Kidney (tissue), 13 donors: ENCODE measurements at regions not wholly inside any gene's neighbourhood (a gene's known extent, or its start where the extent isn't known, plus 50 kb on each side); places are given as distances from the start of the nearest gene placed in this dataset.

Source experiments
- DNase-seq, 5 donors: peaks; one replicate each; pipeline ENCODE4 v3.0.0-alpha.2; 2013 to 2020
- FAIRE-seq: peaks from 2 replicates; lab custom pipeline; 2012; peaks lifted over from hg19 to GRCh38; lab: Jason Lieb, UNC
- H3K27ac ChIP-seq, 2 donors: one replicate each; pipeline ENCODE4 v1.7.0; 2013; ENCODE audit warnings: low read depth in 2 of 2, low read length in 2 of 2, inconsistent platforms in 1 of 2
- H3K27me3 ChIP-seq: one replicate; pipeline ENCODE4 v1.7.1; 2013; ENCODE audit warnings: low read length, inconsistent platforms; ENCODE audit not compliant: control insufficient read depth, insufficient read depth
- H3K36me3 ChIP-seq, 3 donors: one replicate each; pipeline versions ENCODE4 v1.7.0 to v1.7.1; 2013; ENCODE audit warnings: low read length in 3 of 3, control low read depth in 1 of 3, inconsistent platforms in 1 of 3; ENCODE audit not compliant: insufficient read depth in 3 of 3, control insufficient read depth in 2 of 3
- H3K4me1 ChIP-seq, 3 donors: one replicate each; pipeline versions ENCODE4 v1.7.0 to v1.7.1; 2013; ENCODE audit warnings: low read length in 3 of 3, inconsistent platforms in 1 of 3, low read depth in 1 of 3; ENCODE audit not compliant: control insufficient read depth in 2 of 3, insufficient read depth in 2 of 3
- H3K4me3 ChIP-seq, 3 donors: one replicate each; pipeline versions ENCODE4 v1.7.0 to v1.8.1; 2013; ENCODE audit warnings: low read length in 3 of 3, control low read depth in 1 of 3, inconsistent platforms in 1 of 3
- H3K9ac ChIP-seq, 3 donors: one replicate each; pipeline versions ENCODE4 v1.7.0 to v1.7.1; 2013; ENCODE audit warnings: low read length in 3 of 3, control low read depth in 1 of 3, inconsistent platforms in 1 of 3
- H3K9me3 ChIP-seq, 3 donors: one replicate each; pipeline versions ENCODE4 v1.7.0 to v1.7.1; 2013; ENCODE audit warnings: low read length in 3 of 3, control low read depth in 1 of 3, inconsistent platforms in 1 of 3; ENCODE audit not compliant: control insufficient read depth in 2 of 3, insufficient read depth in 1 of 3
- intact Hi-C: fragments of 100-400 bp; cut with DNase I; formaldehyde crosslinking; loops from one replicate; pipeline ENCODE4 v1.11.1; 2022
- TF ChIP-seq, protein P1 (sequence below): IDR thresholded peaks from 3 replicates; pipeline ENCODE4 v1.5.1; 2012; ENCODE audit warnings: mild to moderate bottlenecking, moderate library complexity, borderline replicate concordance; ENCODE audit not compliant: insufficient read depth; ENCODE audit errors: extremely low read depth
- donor health status: control.
- donor health status: control.
- donor health status: control.
- donor health status: control.
- donor health status: control.
- donor health status: DM: yes; HTN: yes; CAD: no.
- donor health status: Normal renal cell carcinoma (clear cell type).

- intact Hi-C loops = no loop called here
- Histone ChIP-seq H3K9ac (no peak overlapping the region), H3K36me3 (no peaks in the 10 kb centered on the region), H3K9me3 (no peaks in the 10 kb centered on the region), H3K4me1 (no peaks in the 10 kb centered on the region), H3K27me3 (no peaks in the 10 kb centered on the region), H3K27ac (no peak overlapping the region), H3K4me3 (no peak overlapping the region)
- TF ChIP-seq, protein P1, sequence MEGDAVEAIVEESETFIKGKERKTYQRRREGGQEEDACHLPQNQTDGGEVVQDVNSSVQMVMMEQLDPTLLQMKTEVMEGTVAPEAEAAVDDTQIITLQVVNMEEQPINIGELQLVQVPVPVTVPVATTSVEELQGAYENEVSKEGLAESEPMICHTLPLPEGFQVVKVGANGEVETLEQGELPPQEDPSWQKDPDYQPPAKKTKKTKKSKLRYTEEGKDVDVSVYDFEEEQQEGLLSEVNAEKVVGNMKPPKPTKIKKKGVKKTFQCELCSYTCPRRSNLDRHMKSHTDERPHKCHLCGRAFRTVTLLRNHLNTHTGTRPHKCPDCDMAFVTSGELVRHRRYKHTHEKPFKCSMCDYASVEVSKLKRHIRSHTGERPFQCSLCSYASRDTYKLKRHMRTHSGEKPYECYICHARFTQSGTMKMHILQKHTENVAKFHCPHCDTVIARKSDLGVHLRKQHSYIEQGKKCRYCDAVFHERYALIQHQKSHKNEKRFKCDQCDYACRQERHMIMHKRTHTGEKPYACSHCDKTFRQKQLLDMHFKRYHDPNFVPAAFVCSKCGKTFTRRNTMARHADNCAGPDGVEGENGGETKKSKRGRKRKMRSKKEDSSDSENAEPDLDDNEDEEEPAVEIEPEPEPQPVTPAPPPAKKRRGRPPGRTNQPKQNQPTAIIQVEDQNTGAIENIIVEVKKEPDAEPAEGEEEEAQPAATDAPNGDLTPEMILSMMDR = no peak
- DNase-seq (no peak), FAIRE-seq (no peak)
Observed at GRCh38 chr12:87349681-87350080, 679.5 kb downstream of the C12orf50 start.

GRCh38 chr12:87348071-87348470, 681.1 kb downstream of the C12orf50 start:
- Histone ChIP-seq H3K4me3 (no peak overlapping the region), H3K27me3 (no peaks in the 10 kb centered on the region), H3K9ac (no peak overlapping the region), H3K36me3 (no peaks in the 10 kb centered on the region), H3K4me1 (no peaks in the 10 kb centered on the region), H3K27ac (no peak overlapping the region), H3K9me3 (no peaks in the 10 kb centered on the region)
- TF ChIP-seq, protein P1 = no peak
- DNase-seq (no peak), FAIRE-seq (no peak)
- intact Hi-C loops = no loop called here

DNA sequence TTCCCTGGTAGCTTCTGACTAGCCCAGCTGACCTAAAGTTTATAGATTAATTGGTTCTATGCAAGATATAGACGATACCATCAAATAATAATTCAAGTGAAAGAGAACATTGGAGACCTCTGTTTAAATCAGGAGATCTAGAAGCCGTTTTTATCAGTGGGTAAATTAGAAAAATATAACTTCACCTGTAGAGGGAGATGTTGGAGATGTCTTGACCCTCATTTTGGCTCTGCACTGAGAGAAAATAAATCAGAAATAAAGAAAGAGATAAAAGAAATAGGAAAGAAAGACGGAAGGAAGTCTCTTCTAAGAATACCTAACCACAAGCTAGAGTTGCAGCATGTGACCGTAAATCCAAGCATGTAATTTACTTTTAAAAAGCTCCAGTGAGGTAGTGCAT, 684.5 kb downstream of the C12orf50 start:
- Histone ChIP-seq H3K4me1 (no peaks in the 10 kb centered on the region), H3K27me3 (no peaks in the 10 kb centered on the region), H3K4me3 (no peak overlapping the region), H3K36me3 (no peaks in the 10 kb centered on the region), H3K9ac (no peak overlapping the region), H3K27ac (no peak overlapping the region), H3K9me3 (no peaks in the 10 kb centered on the region)
- FAIRE-seq (no peak), DNase-seq (no peak)
- intact Hi-C loops = no loop called here
- TF ChIP-seq, protein P1 = no peak

DNA sequence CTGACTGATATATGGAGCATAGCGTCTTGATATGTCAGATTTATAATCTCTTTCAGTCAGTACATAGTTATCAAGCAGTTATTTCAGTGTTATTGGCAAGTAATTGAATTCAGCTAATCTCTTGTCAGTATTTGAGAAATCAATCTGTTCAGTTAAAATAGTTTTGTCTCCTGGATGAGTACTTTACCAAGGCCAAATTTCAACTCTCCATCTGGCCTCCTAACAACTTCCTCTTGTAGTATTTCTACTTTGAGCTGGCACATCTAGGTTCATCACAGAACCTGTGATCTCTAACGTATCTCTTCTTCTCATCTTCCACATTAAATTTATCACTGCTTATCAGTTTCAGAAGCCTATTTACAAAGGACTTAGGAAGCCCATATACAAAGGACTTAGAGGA, 690.5 kb downstream of the C12orf50 start:
- Histone ChIP-seq H3K4me1 (no peaks in the 10 kb centered on the region), H3K9ac (no peak overlapping the region), H3K9me3 (no peaks in the 10 kb centered on the region), H3K27ac (no peak overlapping the region), H3K36me3 (no peaks in the 10 kb centered on the region), H3K4me3 (no peak overlapping the region), H3K27me3 (no peaks in the 10 kb centered on the region)
- TF ChIP-seq, protein P1 = no peak
- intact Hi-C loops = no loop called here
- DNase-seq (no peak), FAIRE-seq (no peak)
